K562 (cell line): ENCODE measurements at regions not wholly inside any gene's neighbourhood (a gene's known extent, or its start where the extent isn't known, plus 50 kb on each side); places are given as distances from the start of the nearest gene placed in this dataset.

Source experiments
- BDP1 ChIP-seq: IDR thresholded peaks from 3 replicates; pipeline ENCODE4 v1.6.1; 2011; ENCODE audit not compliant: insufficient read length, insufficient read depth
- KDM2B ChIP-seq: fragments of 250-450 bp; sonication (Bioruptor Pico); IDR thresholded peaks from 2 replicates; pipeline ENCODE4 v1.8.0; 2021; ENCODE audit warnings: mild to moderate bottlenecking, moderate library complexity
- MEIS2 ChIP-seq: fragments of 450-650 bp; IDR thresholded peaks from 2 replicates; pipeline ENCODE4 v1.6.1; 2014; ENCODE audit warnings: mild to moderate bottlenecking; ENCODE audit not compliant: partially characterized antibody
- NR4A1 ChIP-seq, 2 experiments: fragments of 250-450 bp in 1 of 2; fragments of 450-650 bp in 1 of 2; sonication (Bioruptor Pico) in 1 of 2; IDR thresholded peaks; 2 replicates each; pipeline versions ENCODE4 v1.4.0 to v1.6.1; 2016 to 2020; ENCODE audit warnings: mild to moderate bottlenecking in 2 of 2, missing compliant biosample characterization in 1 of 2, missing genetic modification characterization in 1 of 2, moderate library complexity in 1 of 2
- POLR3G ChIP-seq: IDR thresholded peaks from 2 replicates; pipeline ENCODE4 v1.6.1; 2011; ENCODE audit not compliant: insufficient read length, insufficient replicate concordance; ENCODE audit errors: extremely low read depth
- SMAD4 ChIP-seq: fragments of 250-450 bp; sonication (Bioruptor Pico); conservative IDR thresholded peaks from 2 replicates; pipeline ENCODE4 v1.8.0; 2021; ENCODE audit warnings: inconsistent platforms, mild to moderate bottlenecking, moderate library complexity
- TBP ChIP-seq: optimal IDR thresholded peaks from 2 replicates; pipeline ENCODE3; 2011; ENCODE audit warnings: low read depth, low read length, improper control_type of control experiment
- TEAD1 ChIP-seq, 2 experiments: fragments of 450-650 bp in 1 of 2; sonication (generic) in 1 of 2; formaldehyde crosslinking; IDR thresholded peaks; 2 replicates each; pipeline versions ENCODE4 v1.4.0 to v1.8.0; 2020 to 2022; ENCODE audit warnings: mild to moderate bottlenecking in 2 of 2, missing genetic modification reagents in 1 of 2
- ZNF583 ChIP-seq: fragments of 250-450 bp; sonication (Bioruptor Pico); IDR thresholded peaks from 2 replicates; pipeline ENCODE4 v1.4.0; 2020
- ZNF830 ChIP-seq: fragments of 250-450 bp; sonication (Bioruptor Pico); IDR thresholded peaks from 2 replicates; pipeline ENCODE4 v1.5.0; 2021; ENCODE audit warnings: mild to moderate bottlenecking
- TF ChIP-seq, protein P1 (sequence below): fragments of 450-650 bp; IDR thresholded peaks from 2 replicates; pipeline ENCODE4 v1.6.1; 2017; ENCODE audit warnings: antibody characterized with exemption, mild to moderate bottlenecking
- TF ChIP-seq, protein P2 (sequence below), 2 experiments: fragments of 200-800 bp in 1 of 2; sonication (Bioruptor generic) in 1 of 2; sonication (generic) in 1 of 2; formaldehyde crosslinking in 1 of 2; IDR thresholded peaks in 1 of 2; conservative IDR thresholded peaks in 1 of 2; 2 replicates each; pipeline versions ENCODE4 v1.5.0 to v1.6.1; 2016 to 2020; ENCODE audit warnings: missing compliant biosample characterization in 1 of 2, missing genetic modification characterization in 1 of 2, missing genetic modification reagents in 1 of 2
- TF ChIP-seq, protein P3 (sequence below): fragments of 250-450 bp; sonication (Bioruptor Pico); IDR thresholded peaks from 2 replicates; pipeline ENCODE4 v1.4.0; 2020

DNA sequence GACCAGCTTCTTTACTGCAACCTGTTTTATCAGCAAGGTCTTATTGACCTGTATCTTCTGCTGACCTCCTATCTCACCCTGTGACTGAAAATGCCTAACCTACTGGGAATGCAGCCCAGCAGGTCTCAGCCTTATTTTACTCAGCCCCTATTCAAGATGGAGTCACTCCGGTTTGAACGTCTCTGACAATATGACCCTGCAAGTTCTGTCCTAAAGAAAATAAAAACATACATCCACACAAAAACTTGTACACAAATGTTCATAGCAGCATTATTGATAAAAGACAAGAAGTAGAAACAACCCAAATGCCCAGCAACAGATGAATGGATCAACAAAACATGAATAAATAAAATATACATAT is 59.5 kb upstream of the FAM9C start (continued):
- TF ChIP-seq, protein P1, sequence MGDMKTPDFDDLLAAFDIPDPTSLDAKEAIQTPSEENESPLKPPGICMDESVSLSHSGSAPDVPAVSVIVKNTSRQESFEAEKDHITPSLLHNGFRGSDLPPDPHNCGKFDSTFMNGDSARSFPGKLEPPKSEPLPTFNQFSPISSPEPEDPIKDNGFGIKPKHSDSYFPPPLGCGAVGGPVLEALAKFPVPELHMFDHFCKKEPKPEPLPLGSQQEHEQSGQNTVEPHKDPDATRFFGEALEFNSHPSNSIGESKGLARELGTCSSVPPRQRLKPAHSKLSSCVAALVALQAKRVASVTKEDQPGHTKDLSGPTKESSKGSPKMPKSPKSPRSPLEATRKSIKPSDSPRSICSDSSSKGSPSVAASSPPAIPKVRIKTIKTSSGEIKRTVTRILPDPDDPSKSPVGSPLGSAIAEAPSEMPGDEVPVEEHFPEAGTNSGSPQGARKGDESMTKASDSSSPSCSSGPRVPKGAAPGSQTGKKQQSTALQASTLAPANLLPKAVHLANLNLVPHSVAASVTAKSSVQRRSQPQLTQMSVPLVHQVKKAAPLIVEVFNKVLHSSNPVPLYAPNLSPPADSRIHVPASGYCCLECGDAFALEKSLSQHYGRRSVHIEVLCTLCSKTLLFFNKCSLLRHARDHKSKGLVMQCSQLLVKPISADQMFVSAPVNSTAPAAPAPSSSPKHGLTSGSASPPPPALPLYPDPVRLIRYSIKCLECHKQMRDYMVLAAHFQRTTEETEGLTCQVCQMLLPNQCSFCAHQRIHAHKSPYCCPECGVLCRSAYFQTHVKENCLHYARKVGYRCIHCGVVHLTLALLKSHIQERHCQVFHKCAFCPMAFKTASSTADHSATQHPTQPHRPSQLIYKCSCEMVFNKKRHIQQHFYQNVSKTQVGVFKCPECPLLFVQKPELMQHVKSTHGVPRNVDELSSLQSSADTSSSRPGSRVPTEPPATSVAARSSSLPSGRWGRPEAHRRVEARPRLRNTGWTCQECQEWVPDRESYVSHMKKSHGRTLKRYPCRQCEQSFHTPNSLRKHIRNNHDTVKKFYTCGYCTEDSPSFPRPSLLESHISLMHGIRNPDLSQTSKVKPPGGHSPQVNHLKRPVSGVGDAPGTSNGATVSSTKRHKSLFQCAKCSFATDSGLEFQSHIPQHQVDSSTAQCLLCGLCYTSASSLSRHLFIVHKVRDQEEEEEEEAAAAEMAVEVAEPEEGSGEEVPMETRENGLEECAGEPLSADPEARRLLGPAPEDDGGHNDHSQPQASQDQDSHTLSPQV = peak; percentile 96
- TF ChIP-seq TBP = no peak
- no peak for TF ChIP-seq BDP1
- TF ChIP-seq, protein P2, sequence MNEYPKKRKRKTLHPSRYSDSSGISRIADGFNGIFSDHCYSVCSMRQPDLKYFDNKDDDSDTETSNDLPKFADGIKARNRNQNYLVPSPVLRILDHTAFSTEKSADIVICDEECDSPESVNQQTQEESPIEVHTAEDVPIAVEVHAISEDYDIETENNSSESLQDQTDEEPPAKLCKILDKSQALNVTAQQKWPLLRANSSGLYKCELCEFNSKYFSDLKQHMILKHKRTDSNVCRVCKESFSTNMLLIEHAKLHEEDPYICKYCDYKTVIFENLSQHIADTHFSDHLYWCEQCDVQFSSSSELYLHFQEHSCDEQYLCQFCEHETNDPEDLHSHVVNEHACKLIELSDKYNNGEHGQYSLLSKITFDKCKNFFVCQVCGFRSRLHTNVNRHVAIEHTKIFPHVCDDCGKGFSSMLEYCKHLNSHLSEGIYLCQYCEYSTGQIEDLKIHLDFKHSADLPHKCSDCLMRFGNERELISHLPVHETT (CRISPR knock-in tag; conservative IDR thresholded peaks at IDR 0.05 in 1 of 2, IDR thresholded peaks at IDR 0.05 in 1 of 2) = peak in 1 of 2 experiments; percentile 82; a peak in 2 of 4 replicates
- TF ChIP-seq NR4A1 (CRISPR knock-in tag; IDR thresholded peaks at IDR 0.05) = no peak
- TF ChIP-seq NR4A1 (tag; IDR thresholded peaks at IDR 0.05) = peak; percentile 95
- TF ChIP-seq SMAD4 (CRISPR knock-in tag) = peak; percentile 89
- TF ChIP-seq ZNF583 (CRISPR knock-in tag) = peak; percentile 89
- TF ChIP-seq MEIS2 = no peak
- no peak for TF ChIP-seq POLR3G
- no peak for TF ChIP-seq ZNF830 (CRISPR knock-in tag)
- TF ChIP-seq, protein P3, sequence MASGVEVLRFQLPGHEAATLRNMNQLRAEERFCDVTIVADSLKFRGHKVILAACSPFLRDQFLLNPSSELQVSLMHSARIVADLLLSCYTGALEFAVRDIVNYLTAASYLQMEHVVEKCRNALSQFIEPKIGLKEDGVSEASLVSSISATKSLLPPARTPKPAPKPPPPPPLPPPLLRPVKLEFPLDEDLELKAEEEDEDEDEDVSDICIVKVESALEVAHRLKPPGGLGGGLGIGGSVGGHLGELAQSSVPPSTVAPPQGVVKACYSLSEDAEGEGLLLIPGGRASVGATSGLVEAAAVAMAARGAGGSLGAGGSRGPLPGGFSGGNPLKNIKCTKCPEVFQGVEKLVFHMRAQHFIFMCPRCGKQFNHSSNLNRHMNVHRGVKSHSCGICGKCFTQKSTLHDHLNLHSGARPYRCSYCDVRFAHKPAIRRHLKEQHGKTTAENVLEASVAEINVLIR (CRISPR knock-in tag) = peak; percentile 24; the same call in 1 of the 2 replicates
- peak in 1 of 2 experiments; percentile 84; a peak in 2 of 4 replicates for TF ChIP-seq TEAD1 (CRISPR knock-in tag; IDR thresholded peaks at IDR 0.05)
- TF ChIP-seq KDM2B = no peak
